GM18498 (cell line): ENCODE measurements at regions not wholly inside any gene's neighbourhood (a gene's known extent, or its start where the extent isn't known, plus 50 kb on each side); places are given as distances from the start of the nearest gene placed in this dataset.

Source experiments
- ATAC-seq: cut with Tn5 transposase; IDR thresholded peaks from one replicate; pipeline ENCODE4 v1.9.1; 2021; ENCODE audit warnings: mild to moderate bottlenecking, moderate library complexity; ENCODE audit not compliant: unreplicated experiment

- no peak for ATAC-seq
Observed at GRCh38 chr5:56596155-56596554, 219.2 kb upstream of the MAP3K1 start.

GRCh38 chr5:56595566-56595965 is 219.8 kb upstream of the MAP3K1 start:
- no peak for ATAC-seq

GRCh38 chr5:56594792-56595191 is 220.6 kb upstream of the MAP3K1 start:
- no peak for ATAC-seq

DNA sequence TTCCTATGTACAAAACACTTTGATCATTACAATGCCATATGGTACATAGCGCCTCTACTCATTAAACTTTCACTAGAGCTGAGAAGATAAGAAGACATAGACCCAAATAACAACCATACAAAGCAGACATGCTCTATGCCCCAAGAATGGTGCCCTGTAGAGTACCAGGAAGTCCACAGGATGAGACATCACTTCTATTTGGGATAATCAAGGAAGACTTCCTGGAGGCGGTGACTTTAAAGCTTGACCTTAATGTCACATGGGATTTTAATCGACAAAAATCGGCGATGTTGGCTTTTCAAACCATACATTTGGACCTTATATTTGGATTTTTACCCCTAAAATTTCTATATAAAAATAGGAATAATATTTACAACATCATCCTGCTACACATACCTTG is 224.3 kb upstream of the MAP3K1 start:
- no peak for ATAC-seq

- ATAC-seq: no peak
Observed at GRCh38 chr5:56589481-56589860, 225.9 kb upstream of the MAP3K1 start.

GRCh38 chr5:56588636-56589480 is 226.5 kb upstream of the MAP3K1 start:
- peak; percentile 99 for ATAC-seq

DNA sequence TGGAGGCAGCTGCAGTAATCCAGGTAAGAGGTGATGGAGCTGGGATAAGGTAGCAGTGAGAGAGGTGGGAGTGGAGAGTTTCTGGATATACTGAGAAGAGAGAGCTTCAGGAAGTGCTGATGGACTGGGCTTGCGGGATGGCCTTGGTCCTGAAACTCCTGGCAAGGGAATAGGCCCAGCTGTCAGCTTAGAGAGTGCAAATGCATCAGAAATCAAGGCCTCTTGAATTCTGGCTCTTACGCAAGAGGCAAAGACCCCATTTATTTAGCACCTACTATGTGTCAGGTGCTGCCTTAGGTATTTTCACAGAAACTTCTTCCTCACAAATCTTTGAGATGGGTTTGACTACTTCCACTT is 227.2 kb upstream of the MAP3K1 start:
- ATAC-seq: no peak

DNA sequence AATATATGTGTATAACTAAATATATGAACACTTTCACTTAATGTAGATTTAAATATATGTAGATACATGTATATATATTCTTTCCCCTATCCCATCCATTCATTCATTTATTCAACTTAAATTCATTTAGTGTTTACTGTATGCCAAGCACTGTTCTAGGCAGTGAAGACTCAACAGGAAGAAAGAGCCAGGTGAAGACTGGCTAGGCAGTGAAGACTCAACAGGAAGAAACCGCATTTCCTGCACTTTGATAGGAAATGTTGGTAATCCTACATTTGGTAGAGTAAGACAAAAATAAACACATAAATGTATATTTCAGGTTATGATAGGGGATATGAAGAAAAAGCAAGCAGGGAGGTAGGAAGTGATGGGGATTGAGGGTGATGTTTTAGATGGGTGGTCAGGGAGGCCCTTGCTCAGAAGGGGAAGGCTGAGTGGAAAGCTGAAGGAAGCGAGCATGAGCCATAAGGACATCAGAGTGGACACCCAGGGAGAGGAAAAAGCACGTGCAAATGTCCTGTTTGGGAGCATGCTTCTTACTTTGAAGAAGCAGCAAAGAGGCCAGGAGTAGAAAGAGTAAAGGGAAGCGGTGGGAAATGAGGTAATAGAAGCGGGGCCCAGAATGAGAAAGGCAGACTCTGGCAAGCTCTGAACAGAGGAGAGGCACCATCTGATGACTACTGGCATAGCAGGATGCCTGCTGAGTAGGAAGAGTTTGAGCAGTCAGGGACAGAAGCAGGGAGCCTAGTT is 227.8 kb upstream of the MAP3K1 start:
- no peak for ATAC-seq

DNA sequence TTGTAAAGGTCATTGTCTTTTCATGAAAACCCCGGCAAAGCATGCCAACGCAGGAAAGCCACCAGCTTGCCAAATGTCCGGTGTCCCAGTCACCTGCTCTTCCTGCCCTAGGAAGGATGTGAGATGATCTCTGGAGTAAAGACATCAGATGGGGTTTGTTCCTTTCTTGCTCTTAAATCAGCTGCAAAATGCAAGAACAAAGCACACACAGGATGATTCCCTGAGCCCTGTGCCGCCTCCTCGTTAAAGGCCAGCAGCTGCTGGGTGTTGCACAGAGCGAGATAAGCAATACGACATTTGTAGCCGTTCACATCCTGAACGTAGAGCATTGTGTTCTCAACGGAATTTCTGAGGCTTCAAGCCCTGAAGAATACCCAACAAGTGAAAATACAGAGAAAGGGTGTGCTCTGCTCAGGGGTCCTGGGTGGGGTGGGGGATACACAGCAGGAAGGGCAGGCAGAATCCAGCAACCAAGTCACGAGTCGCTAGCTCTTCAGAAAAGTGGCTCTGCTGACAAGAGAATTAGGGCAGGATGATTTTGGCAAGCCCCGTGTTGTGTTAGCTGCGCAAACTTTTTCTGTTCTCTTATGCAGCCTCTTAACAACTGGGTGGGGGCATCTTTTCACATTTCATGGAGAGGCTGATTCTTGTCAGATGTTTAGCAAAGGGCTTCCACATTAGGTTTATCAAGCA is 229.2 kb upstream of the MAP3K1 start:
- no peak for ATAC-seq

GRCh38 chr5:56585461-56585860 is 229.9 kb upstream of the MAP3K1 start:
- ATAC-seq: no peak

- ATAC-seq: no peak
Observed at GRCh38 chr5:56581426-56581825, 233.9 kb upstream of the MAP3K1 start.

- no peak for ATAC-seq
Observed at GRCh38 chr5:56580864-56581263, 234.5 kb upstream of the MAP3K1 start.

- ATAC-seq: no peak
Observed at GRCh38 chr5:56575821-56576220, 239.5 kb upstream of the MAP3K1 start.

GRCh38 chr5:56574778-56575177 is 240.6 kb upstream of the MAP3K1 start:
- no peak for ATAC-seq

- ATAC-seq: no peak
Observed at GRCh38 chr5:56569566-56569965, 245.8 kb upstream of the MAP3K1 start.

DNA sequence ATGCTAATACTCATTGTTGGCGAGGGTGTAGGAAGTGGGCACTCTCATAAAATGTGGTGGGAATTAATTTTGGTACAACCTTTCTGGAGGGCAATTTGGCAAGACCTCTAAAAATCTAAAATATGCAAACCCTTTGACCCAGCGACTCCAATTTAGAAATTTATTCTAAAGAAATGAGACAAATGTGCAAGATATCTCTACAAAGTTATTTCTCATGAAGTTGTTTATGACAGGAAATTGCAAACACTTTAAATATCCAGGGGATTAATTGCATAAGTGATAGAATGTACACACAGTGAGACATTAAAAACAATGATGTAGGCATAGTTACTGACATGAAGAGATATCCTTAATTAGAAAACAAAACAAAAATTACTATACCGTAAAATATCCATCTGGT is 246.3 kb upstream of the MAP3K1 start:
- ATAC-seq: no peak

- ATAC-seq: no peak
Observed at GRCh38 chr5:56567278-56567677, 248.1 kb upstream of the MAP3K1 start.

DNA sequence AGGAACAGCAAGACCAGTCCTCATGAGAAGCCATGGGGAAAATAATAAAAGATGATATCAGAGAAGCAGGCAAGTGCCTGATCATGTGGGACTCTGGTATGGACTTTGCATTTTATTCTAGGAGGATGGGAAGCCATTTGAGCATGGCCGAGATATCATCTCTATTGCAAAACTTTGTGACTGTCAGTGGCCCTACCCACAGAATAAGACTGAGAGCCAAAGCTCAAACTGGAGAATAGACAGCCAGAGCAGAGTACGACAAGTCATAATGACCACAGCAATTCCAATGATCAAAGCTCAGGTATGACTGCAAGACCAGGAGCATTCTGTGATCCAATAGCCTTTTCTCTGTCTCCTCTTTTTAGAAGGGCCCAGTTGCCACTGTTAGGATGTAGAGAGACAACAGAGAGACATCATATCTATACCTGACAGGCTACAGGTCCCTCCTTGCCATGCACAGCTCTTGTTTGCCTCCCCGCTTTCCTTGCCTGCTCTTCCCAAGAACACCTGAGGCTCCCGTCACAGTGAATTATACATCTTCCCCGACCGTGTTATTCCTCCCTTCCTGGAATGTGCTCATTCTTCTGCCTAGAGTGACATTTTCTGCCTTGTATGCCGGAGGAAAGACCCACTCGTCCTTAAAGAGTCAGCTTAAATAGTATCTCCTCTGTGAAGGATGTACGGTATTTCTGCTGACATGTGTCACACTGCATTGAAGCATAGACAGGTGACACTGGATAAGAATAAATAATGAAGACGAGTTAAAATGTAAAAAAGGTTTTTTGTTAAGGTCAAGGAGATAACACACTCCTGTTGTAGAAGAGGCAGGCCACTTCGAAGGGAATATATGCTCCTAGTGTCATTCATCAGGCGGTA is 248.7 kb upstream of the MAP3K1 start:
- no peak for ATAC-seq

- peak; percentile 86 for ATAC-seq
Observed at GRCh38 chr5:56565644-56566043, 249.7 kb upstream of the MAP3K1 start.

DNA sequence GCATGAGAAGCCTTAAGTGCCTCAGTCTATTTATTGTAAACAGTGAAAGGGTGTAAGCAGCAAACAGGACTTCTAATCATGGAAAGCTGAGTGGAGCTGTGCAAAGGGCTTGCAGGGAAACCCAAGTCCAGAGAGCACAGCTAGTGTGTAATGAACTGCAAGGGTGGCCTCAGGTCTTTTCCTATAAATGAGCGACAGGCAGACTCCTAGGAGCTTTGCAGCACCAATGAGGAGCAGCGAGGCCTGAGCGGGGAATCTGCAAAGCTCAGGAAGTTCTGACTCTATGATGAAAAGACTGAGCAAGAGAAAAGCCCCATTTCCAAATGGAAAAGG is 250.1 kb upstream of the MAP3K1 start:
- ATAC-seq: no peak
